Endothelial cell of umbilical vein (primary cell): ENCODE measurements at regions not wholly inside any gene's neighbourhood (a gene's known extent, or its start where the extent isn't known, plus 50 kb on each side); places are given as distances from the start of the nearest gene placed in this dataset.

Source experiments
- BruUV-seq: library from RNA; stranded (reverse); fragments of 400-500 nt; replicated peaks from 2 replicates; lab custom pipeline; 2021; lab: Mats Ljungman, UMichigan
- CTCF ChIA-PET: fragments of 300-600, 350-600 bp; sonication (Branson Sonifier 250); formaldehyde crosslinking; loops from one replicate; lab custom pipeline; 2021; ENCODE audit warnings: antibody characterized with exemption, inconsistent platforms; lab: Charles Lee
- POLR2A ChIA-PET: fragments of 300-600, 350-600 bp; sonication (Branson Sonifier 250); formaldehyde crosslinking; loops from one replicate; lab custom pipeline; 2021; ENCODE audit warnings: antibody characterized with exemption, inconsistent platforms; lab: Charles Lee
- DNase-seq: peaks from one replicate; pipeline ENCODE4 v3.0.0-alpha.2; 2011; ENCODE audit warnings: low read depth, low spot score
- FAIRE-seq: peaks from 2 replicates; lab custom pipeline; 2011; peaks lifted over from hg19 to GRCh38; lab: Jason Lieb, UNC
- H2AFZ ChIP-seq: 2 replicates; pipeline ENCODE4 v1.6.0; 2012; ENCODE audit warnings: low read depth, low read length, control low read depth, inconsistent platforms
- H3K27ac ChIP-seq: 2 replicates; pipeline ENCODE4 v1.5.1; 2011; ENCODE audit warnings: low read depth, mild to moderate bottlenecking, control low read depth, low read length, moderate library complexity; ENCODE audit not compliant: insufficient read depth
- H3K27me3 ChIP-seq, 2 experiments: 2 replicates each; pipeline versions ENCODE4 v1.6.0 to v1.6.1; 2011; ENCODE audit warnings: low read length in 2 of 2, mixed read lengths in 1 of 2; ENCODE audit not compliant: control insufficient read depth in 2 of 2, insufficient read depth in 2 of 2
- H3K36me3 ChIP-seq, 2 experiments: 2 replicates in 1 of 2; 3 replicates in 1 of 2; pipeline ENCODE4 v1.5.1; 2011; ENCODE audit warnings: low read length in 2 of 2, mild to moderate bottlenecking in 1 of 2, moderate library complexity in 1 of 2; ENCODE audit not compliant: control insufficient read depth in 2 of 2, insufficient read depth in 2 of 2; ENCODE audit errors: extremely low read depth in 1 of 2
- H3K4me1 ChIP-seq: 3 replicates; pipeline ENCODE4 v1.5.1; 2011; ENCODE audit warnings: mild to moderate bottlenecking, low read length; ENCODE audit not compliant: control insufficient read depth, insufficient read depth; ENCODE audit errors: extremely low read depth
- H3K4me2 ChIP-seq: 2 replicates; pipeline ENCODE4 v1.6.1; 2011; ENCODE audit warnings: low read length, control low read depth, mixed read lengths; ENCODE audit not compliant: insufficient read depth
- H3K4me3 ChIP-seq, 3 experiments: fragments of 200-600 bp in 1 of 3; sonication (generic), shearing (Covaris generic) in 1 of 3; replicated peaks in 1 of 3; 2 replicates each; pipeline ENCODE4 v1.5.1; 2011 to 2016; ENCODE audit warnings: control low read depth in 3 of 3, low read length in 3 of 3, mild to moderate bottlenecking in 2 of 3, inconsistent platforms in 1 of 3, low read depth in 1 of 3, moderate library complexity in 1 of 3; ENCODE audit not compliant: insufficient read depth in 1 of 3
- H3K79me2 ChIP-seq: 2 replicates; pipeline ENCODE4 v1.6.0; 2012; ENCODE audit warnings: low read length, inconsistent platforms; ENCODE audit not compliant: control insufficient read depth, insufficient read depth
- H3K9ac ChIP-seq: replicated peaks from 2 replicates; pipeline ENCODE3; 2011; ENCODE audit warnings: low read length, control low read depth; ENCODE audit not compliant: insufficient read depth; ENCODE audit errors: extremely low read depth
- H3K9me1 ChIP-seq: replicated peaks from 3 replicates; pipeline ENCODE4 v1.6.0; 2011; ENCODE audit warnings: mild to moderate bottlenecking, low read length; ENCODE audit not compliant: control insufficient read depth, insufficient read depth; ENCODE audit errors: extremely low read depth
- H3K9me3 ChIP-seq: replicated peaks from 2 replicates; pipeline ENCODE4 v1.5.1; 2012; ENCODE audit warnings: low read length, inconsistent platforms; ENCODE audit not compliant: control insufficient read depth, insufficient read depth
- H4K20me1 ChIP-seq: replicated peaks from 2 replicates; pipeline ENCODE3; 2011; ENCODE audit warnings: mild to moderate bottlenecking, low read length; ENCODE audit not compliant: control insufficient read depth, insufficient read depth; ENCODE audit errors: extremely low read depth
- EZH2 ChIP-seq: IDR thresholded peaks from 2 replicates; pipeline ENCODE4 v1.6.1; 2012; ENCODE audit warnings: borderline replicate concordance, low read depth, mild to moderate bottlenecking, moderate library complexity, low read length, inconsistent platforms; ENCODE audit not compliant: severe bottlenecking
- FOS ChIP-seq: IDR thresholded peaks from 2 replicates; pipeline ENCODE4 v1.6.1; 2011; ENCODE audit warnings: mild to moderate bottlenecking, low read length, moderate library complexity, borderline replicate concordance; ENCODE audit not compliant: insufficient read depth
- GATA2 ChIP-seq: IDR thresholded peaks from 2 replicates; pipeline ENCODE4 v1.7.0; 2011; ENCODE audit warnings: low read depth, mild to moderate bottlenecking, moderate library complexity, mixed read lengths, low read length; ENCODE audit not compliant: insufficient read length, insufficient read depth
- JUN ChIP-seq: IDR thresholded peaks from 2 replicates; pipeline ENCODE4 v1.6.1; 2011; ENCODE audit warnings: borderline replicate concordance, low read depth; ENCODE audit not compliant: insufficient read length, insufficient read depth
- MYC ChIP-seq: IDR thresholded peaks from one replicate; pipeline ENCODE4 v1.6.1; 2011; ENCODE audit warnings: mild to moderate bottlenecking, low read depth, low read length
- POLR2A ChIP-seq: IDR thresholded peaks from 2 replicates; pipeline ENCODE4 v1.6.1; 2012; ENCODE audit warnings: low read depth, mild to moderate bottlenecking, control low read depth, low read length
- POLR2AphosphoS5 ChIP-seq: IDR thresholded peaks from 2 replicates; pipeline ENCODE4 v1.6.1; 2012; ENCODE audit warnings: low read depth, mild to moderate bottlenecking, control low read depth, low read length, moderate library complexity; ENCODE audit not compliant: insufficient read depth
- dilution Hi-C: fragments of 300-500 bp; cut with MboI; formaldehyde crosslinking; loops from one replicate; pipeline ENCODE4 v1.15.0; 2019; ENCODE audit warnings: low sequenced_read_pairs; ENCODE audit not compliant: extremely low pct_ligation_motif_present
- intact Hi-C: fragments of 100-400 bp; cut with micrococcal nuclease; formaldehyde crosslinking; loops from one replicate; pipeline ENCODE4 v1.10.0; 2022
- TF ChIP-seq, protein P1 (sequence below): IDR thresholded peaks from 2 replicates; pipeline ENCODE4 v1.6.1; 2011; ENCODE audit not compliant: insufficient read depth, insufficient read length

DNA sequence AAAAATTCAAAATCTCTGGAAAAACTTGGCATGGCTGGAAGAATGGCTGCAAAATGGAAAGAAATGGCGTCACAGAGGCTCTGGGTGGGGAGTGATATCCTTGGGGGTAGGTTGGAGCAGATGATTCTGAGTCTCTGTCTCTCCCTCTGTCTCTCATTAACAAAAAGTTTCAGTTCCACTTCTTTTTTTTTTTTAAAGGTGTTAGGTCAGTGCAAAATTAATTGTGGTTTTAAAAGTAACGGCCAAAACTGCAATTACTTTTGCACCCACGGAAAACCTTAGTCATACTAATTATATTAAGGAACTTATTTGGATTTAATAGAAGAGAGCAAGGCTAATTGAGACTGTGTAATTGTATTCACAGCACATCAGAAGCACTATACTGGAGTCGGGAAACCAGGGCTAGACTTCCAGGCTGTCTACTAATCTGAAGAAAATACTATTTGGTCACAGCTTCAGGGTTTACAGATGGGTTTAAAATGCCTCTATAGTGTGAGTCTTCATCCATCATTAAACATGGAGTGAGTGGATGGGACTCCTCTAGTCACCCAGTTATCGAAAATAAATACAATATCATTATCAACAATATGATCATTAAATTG is 289.1 kb upstream of the PLD5 start:
- Histone ChIP-seq H3K9ac (no peak overlapping the region), H3K9me3 (no peaks in the 10 kb centered on the region), H3K27ac (no peak overlapping the region), H3K4me1 (no peaks in the 10 kb centered on the region), H3K36me3 (no peaks in the 10 kb centered on the region), H2AFZ (no peak overlapping the region), H4K20me1 (no peaks in the 10 kb centered on the region), H3K9me1 (no peaks in the 10 kb centered on the region), H3K4me3 (no peak overlapping the region), H3K27me3 (no peaks in the 10 kb centered on the region), H3K4me2 (no peak overlapping the region), H3K79me2 (no peaks in the 10 kb centered on the region)
- no peak for DNase-seq
- no TSS peak for BruUV-seq
- ChIA-PET POLR2A (no interaction called here), CTCF (no interaction called here)
- TF ChIP-seq JUN (no peak), EZH2 (no peak), POLR2A (no peak), MYC (no peak)
- intact Hi-C loops (no loop called here), dilution Hi-C loops (no loop called here)
- FAIRE-seq = no peak

DNA sequence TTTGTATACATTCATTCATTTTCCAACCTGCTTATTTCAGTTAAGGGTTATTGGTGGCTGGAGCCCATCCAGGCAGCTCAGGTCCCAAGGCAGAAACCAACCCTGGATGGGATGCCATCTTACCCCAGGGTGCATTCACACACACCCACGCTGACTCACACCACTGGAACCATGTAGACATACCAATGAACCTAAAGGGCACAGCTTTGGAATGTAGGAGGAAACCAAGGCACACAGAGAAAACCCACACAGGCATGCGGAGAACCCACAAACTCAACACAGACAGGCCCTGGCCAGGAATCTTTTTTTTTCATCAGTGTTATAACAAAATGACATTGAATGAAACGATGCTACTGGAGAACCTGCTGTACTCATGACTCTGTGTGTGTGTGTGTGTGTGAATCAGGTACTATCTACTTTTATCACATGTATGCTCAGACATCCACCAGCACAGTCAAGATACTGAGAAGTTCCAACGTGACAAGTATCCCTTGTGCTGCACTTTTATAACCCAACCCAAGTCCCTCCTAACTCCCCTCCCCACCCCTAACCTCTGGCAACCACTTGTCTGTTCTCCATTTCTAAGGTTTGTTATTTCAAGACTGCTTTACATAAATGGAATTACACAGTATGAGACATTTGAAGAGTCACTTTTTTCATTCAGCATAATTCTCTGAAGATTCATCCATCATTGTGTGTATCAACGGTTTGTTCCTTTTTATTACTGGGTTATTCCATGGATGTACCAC is 286.8 kb upstream of the PLD5 start:
- intact Hi-C loops = no loop called here
- H4K20me1 ChIP-seq = no peaks in the 10 kb centered on the region
- no peak for FAIRE-seq
- no peaks in the 10 kb centered on the region for H3K27me3 ChIP-seq
- DNase-seq = no peak
- no peaks in the 10 kb centered on the region for H3K4me1 ChIP-seq
- H3K27ac ChIP-seq = no peak overlapping the region
- TF ChIP-seq EZH2 (no peak), FOS (no peak), POLR2AphosphoS5 (no peak), GATA2 (no peak), MYC (no peak), POLR2A (no peak), JUN (no peak)
- TF ChIP-seq, protein P1, sequence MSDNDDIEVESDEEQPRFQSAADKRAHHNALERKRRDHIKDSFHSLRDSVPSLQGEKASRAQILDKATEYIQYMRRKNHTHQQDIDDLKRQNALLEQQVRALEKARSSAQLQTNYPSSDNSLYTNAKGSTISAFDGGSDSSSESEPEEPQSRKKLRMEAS = no peak
- dilution Hi-C loops = no loop called here
- H3K79me2 ChIP-seq = no peaks in the 10 kb centered on the region
- no peak overlapping the region for H2AFZ ChIP-seq
- no peaks in the 10 kb centered on the region for H3K36me3 ChIP-seq
- ChIA-PET POLR2A (no interaction called here), CTCF (no interaction called here)
- H3K9ac ChIP-seq = no peak overlapping the region
- H3K9me3 ChIP-seq = no peaks in the 10 kb centered on the region
- H3K4me3 ChIP-seq = no peak overlapping the region
- BruUV-seq = no TSS peak
- no peaks in the 10 kb centered on the region for H3K9me1 ChIP-seq
- no peak overlapping the region for H3K4me2 ChIP-seq
